NCI-H82 treated with DMSO at 0.1 percent for 48 hours (cell line): ENCODE measurements at regions not wholly inside any gene's neighbourhood (a gene's known extent, or its start where the extent isn't known, plus 50 kb on each side); places are given as distances from the start of the nearest gene placed in this dataset.

Experiments
- DNase-seq: peaks from one replicate; lab custom pipeline; 2025; ENCODE audit not compliant: unreplicated experiment; lab: John Stamatoyannopoulos, UW

- no peak for DNase-seq
These were observed 50.2 kb upstream of the LYZL1 start for GRCh38 chr10:29238523-29239135.
